ENCODE measurements at regions not wholly inside any gene's neighbourhood (a gene's known extent, or its start where the extent isn't known, plus 50 kb on each side); places are given as distances from the start of the nearest gene placed in this dataset.

DNA sequence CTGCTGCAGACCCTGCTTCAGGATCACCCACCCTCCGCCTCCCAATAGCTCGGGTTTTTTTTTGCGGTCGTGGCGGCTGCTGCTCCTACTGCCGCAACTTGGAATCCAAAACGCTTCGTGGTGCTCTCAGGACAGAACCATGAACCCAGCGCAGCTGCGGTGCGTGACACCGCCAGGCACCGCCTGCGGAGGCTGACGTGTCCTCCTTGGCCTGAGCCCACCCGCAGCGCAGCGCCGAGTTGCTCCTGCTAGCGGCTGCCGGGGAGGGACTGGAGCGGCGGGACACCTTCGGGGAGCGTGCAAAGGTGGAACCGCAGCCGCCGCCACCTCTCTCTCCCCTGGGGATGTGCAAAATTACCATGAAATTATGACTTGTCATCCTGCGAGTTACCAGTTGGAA is 1893.0 kb downstream of the TP53TG3F start:
- Mint-ChIP-seq H3K27me3 (ENCODE audit: insufficient read depth, unreplicated experiment) (no peaks in the 10 kb centered on the region), H3K36me3 (ENCODE audit: insufficient read depth, unreplicated experiment) (no peaks in the 10 kb centered on the region), H3K9me3 (ENCODE audit: unreplicated experiment) (no peaks in the 10 kb centered on the region), H3K4me3 (ENCODE audit: unreplicated experiment) (no peak overlapping the region), H3K4me1 (ENCODE audit: low read depth, unreplicated experiment) (no peaks in the 10 kb centered on the region), H3K27ac (ENCODE audit: unreplicated experiment) (no peak overlapping the region)
- ChIA-PET CTCF (no interaction called here), POLR2A (no interaction called here)
- intact Hi-C loops (cut with micrococcal nuclease; ENCODE audit: unreplicated experiment) = no loop called here
- DNase-seq = no peak
- no TSS peak for BruUV-seq (replicated peaks)
- Histone ChIP-seq H3K27me3 (replicated peaks; ENCODE audit: control insufficient read depth, insufficient read depth, low read length) (no peaks in the 10 kb centered on the region), H3K4me3 (ENCODE audit: low read depth, low read length) (no peak overlapping the region), H3K4me1 (no peaks in the 10 kb centered on the region), H3K9me3 (no peaks in the 10 kb centered on the region), H3K36me3 (ENCODE audit: control insufficient read depth, insufficient read depth, low read length) (no peaks in the 10 kb centered on the region)
- TF ChIP-seq CTCF (IDR thresholded peaks at IDR 0.05; ENCODE audit: insufficient read depth in 1 of 2, low read depth in 1 of 2, low read length in 1 of 2, severe bottlenecking in 1 of 2, unreplicated experiment in 1 of 2) = no peak

DNA sequence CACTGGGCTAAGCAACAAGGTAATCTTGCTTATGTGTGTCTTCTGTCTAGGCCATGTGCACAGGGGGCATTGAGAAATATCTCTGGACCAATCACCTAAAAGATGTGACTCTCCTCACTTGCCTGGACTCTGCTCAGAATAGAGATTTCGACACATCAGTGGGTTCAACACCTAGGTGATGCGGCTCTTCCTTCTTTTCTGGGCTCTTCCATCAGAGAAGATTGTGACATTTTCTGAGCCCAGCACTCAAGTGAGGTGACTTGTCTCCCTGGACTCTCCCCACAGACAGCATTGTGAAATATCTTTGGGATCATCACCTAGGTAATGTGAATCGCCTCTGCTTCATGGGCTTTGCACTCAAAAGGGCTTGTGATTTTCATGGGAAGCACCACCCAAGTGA is 1904.1 kb downstream of the TP53TG3F start:
- Histone ChIP-seq H3K9me3 (no peaks in the 10 kb centered on the region), H3K4me1 (no peaks in the 10 kb centered on the region), H3K27me3 (replicated peaks; ENCODE audit: control insufficient read depth, insufficient read depth, low read length) (no peaks in the 10 kb centered on the region), H3K4me3 (ENCODE audit: low read depth, low read length) (no peak overlapping the region), H3K36me3 (ENCODE audit: control insufficient read depth, insufficient read depth, low read length) (no peaks in the 10 kb centered on the region)
- intact Hi-C loops (cut with micrococcal nuclease; ENCODE audit: unreplicated experiment) = no loop called here
- ChIA-PET POLR2A (no interaction called here), CTCF (no interaction called here)
- BruUV-seq (replicated peaks) = no TSS peak
- no peak overlapping the region for H3K27ac Mint-ChIP-seq (ENCODE audit: unreplicated experiment)
- no peaks in the 10 kb centered on the region for H3K4me1 Mint-ChIP-seq (ENCODE audit: low read depth, unreplicated experiment)
- H3K27me3 Mint-ChIP-seq (ENCODE audit: insufficient read depth, unreplicated experiment) = no peaks in the 10 kb centered on the region
- no peaks in the 10 kb centered on the region for H3K36me3 Mint-ChIP-seq (ENCODE audit: insufficient read depth, unreplicated experiment)
- no peaks in the 10 kb centered on the region for H3K9me3 Mint-ChIP-seq (ENCODE audit: unreplicated experiment)
- H3K4me3 Mint-ChIP-seq (ENCODE audit: unreplicated experiment) = no peak overlapping the region
- no peak for DNase-seq
- TF ChIP-seq CTCF (IDR thresholded peaks at IDR 0.05; ENCODE audit: insufficient read depth in 1 of 2, low read depth in 1 of 2, low read length in 1 of 2, severe bottlenecking in 1 of 2, unreplicated experiment in 1 of 2) = no peak

DNA sequence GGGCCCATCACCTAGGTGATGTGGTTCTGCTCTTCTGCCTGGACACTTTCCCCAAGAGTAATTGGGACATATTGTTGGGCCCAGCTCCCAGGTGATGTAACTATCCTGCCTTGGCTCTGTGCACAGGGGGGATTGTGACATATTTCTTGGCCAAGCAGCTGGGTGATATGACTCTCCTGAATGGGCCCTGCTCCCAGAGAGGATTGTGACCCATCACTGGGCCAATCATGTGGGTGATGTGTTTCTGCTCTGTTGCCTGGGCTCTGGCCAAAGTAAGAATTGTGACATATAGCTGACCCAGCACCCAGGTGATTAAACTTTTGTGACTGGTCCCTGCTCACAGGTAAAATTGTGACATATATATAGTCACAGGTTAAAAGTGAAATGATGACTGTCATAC is 1904.9 kb downstream of the TP53TG3F start:
- TF ChIP-seq CTCF (IDR thresholded peaks at IDR 0.05; ENCODE audit: insufficient read depth in 1 of 2, low read depth in 1 of 2, low read length in 1 of 2, severe bottlenecking in 1 of 2, unreplicated experiment in 1 of 2) = no peak
- BruUV-seq (replicated peaks) = no TSS peak
- Histone ChIP-seq H3K9me3 (no peaks in the 10 kb centered on the region), H3K27me3 (replicated peaks; ENCODE audit: control insufficient read depth, insufficient read depth, low read length) (no peaks in the 10 kb centered on the region), H3K4me1 (no peaks in the 10 kb centered on the region), H3K4me3 (ENCODE audit: low read depth, low read length) (no peak overlapping the region), H3K36me3 (ENCODE audit: control insufficient read depth, insufficient read depth, low read length) (no peaks in the 10 kb centered on the region)
- Mint-ChIP-seq H3K9me3 (ENCODE audit: unreplicated experiment) (no peaks in the 10 kb centered on the region), H3K36me3 (ENCODE audit: insufficient read depth, unreplicated experiment) (no peaks in the 10 kb centered on the region), H3K4me3 (ENCODE audit: unreplicated experiment) (no peak overlapping the region), H3K27ac (ENCODE audit: unreplicated experiment) (no peak overlapping the region), H3K4me1 (ENCODE audit: low read depth, unreplicated experiment) (no peaks in the 10 kb centered on the region), H3K27me3 (ENCODE audit: insufficient read depth, unreplicated experiment) (no peaks in the 10 kb centered on the region)
- CTCF ChIA-PET = no interaction called here
- POLR2A ChIA-PET = no interaction called here
- no peak for DNase-seq
- intact Hi-C loops (cut with micrococcal nuclease; ENCODE audit: unreplicated experiment) = no loop called here
